Endodermal cell (in vitro differentiated cells): ENCODE measurements at regions not wholly inside any gene's neighbourhood (a gene's known extent, or its start where the extent isn't known, plus 50 kb on each side); places are given as distances from the start of the nearest gene placed in this dataset.

Experiments
- DNase-seq: peaks from one replicate; pipeline ENCODE4 v3.0.0-alpha.2; 2017
- H3K27ac ChIP-seq: 2 replicates; pipeline ENCODE4 v1.5.1; 2013; ENCODE audit warnings: mild to moderate bottlenecking, low read depth, low read length, moderate library complexity
- H3K27me3 ChIP-seq: 2 replicates; pipeline ENCODE4 v1.6.1; 2013; ENCODE audit warnings: mild to moderate bottlenecking, low read length, moderate library complexity; ENCODE audit not compliant: insufficient read depth, control insufficient read depth, poor library complexity, severe bottlenecking
- H3K36me3 ChIP-seq: 2 replicates; pipeline ENCODE4 v1.7.0; 2013; ENCODE audit warnings: mild to moderate bottlenecking, low read length, moderate library complexity; ENCODE audit not compliant: control insufficient read depth, insufficient read depth
- H3K4me1 ChIP-seq: one replicate; pipeline ENCODE4 v1.7.0; 2013; ENCODE audit warnings: low read length; ENCODE audit not compliant: control insufficient read depth, insufficient read depth
- H3K4me3 ChIP-seq: 2 replicates; pipeline ENCODE4 v1.5.1; 2013; ENCODE audit warnings: mild to moderate bottlenecking, low read length, moderate library complexity
- H3K9ac ChIP-seq: 2 replicates; pipeline ENCODE4 v1.6.1; 2013; ENCODE audit warnings: mild to moderate bottlenecking, low read length, moderate library complexity; ENCODE audit not compliant: poor library complexity, severe bottlenecking; ENCODE audit errors: extremely low read depth
- H3K9me3 ChIP-seq: 2 replicates; pipeline ENCODE4 v1.6.1; 2013; ENCODE audit warnings: mild to moderate bottlenecking, low read length, moderate library complexity; ENCODE audit not compliant: control insufficient read depth
- H3K27ac Mint-ChIP-seq: 2 replicates; pipeline ENCODE4 v1.8.0; 2020; ENCODE audit warnings: mixed read lengths
- H3K27me3 Mint-ChIP-seq: 2 replicates; pipeline ENCODE4 v1.8.0; 2021; ENCODE audit warnings: mild to moderate bottlenecking, mixed read lengths; ENCODE audit not compliant: insufficient read depth
- H3K36me3 Mint-ChIP-seq: 2 replicates; pipeline ENCODE4 v1.8.0; 2020; ENCODE audit warnings: low read depth, mixed read lengths
- H3K4me1 Mint-ChIP-seq: 2 replicates; pipeline ENCODE4 v1.8.0; 2020; ENCODE audit warnings: mixed read lengths
- H3K4me3 Mint-ChIP-seq: 2 replicates; pipeline ENCODE4 v1.8.0; 2020; ENCODE audit warnings: mild to moderate bottlenecking, moderate library complexity, mixed read lengths
- H3K9me3 Mint-ChIP-seq: 2 replicates; pipeline ENCODE4 v1.8.0; 2020; ENCODE audit warnings: mild to moderate bottlenecking, mixed read lengths
- CTCF ChIP-seq: fragments of 200-600 bp; sonication (generic); conservative IDR thresholded peaks from 2 replicates; pipeline ENCODE4 v1.5.0; 2021; ENCODE audit warnings: antibody characterized with exemption, mild to moderate bottlenecking
- WGBS, 2 experiments: methylation state at CpG; one replicate each; pipeline versions ENCODE4 v1.1.5 to v1.1.7; 2013; ENCODE audit warnings: missing lambda C conversion rate in 2 of 2, mixed read lengths in 1 of 2; ENCODE audit not compliant: insufficient coverage in 1 of 2, insufficient read length in 1 of 2; 5-methylcytosine and 5-hydroxymethylcytosine counted together

- Histone ChIP-seq H3K4me1 (no peaks in the 10 kb centered on the region), H3K9ac (no peak overlapping the region), H3K36me3 (no peaks in the 10 kb centered on the region), H3K27me3 (no peaks in the 10 kb centered on the region), H3K27ac (no peak overlapping the region), H3K9me3 (no peaks in the 10 kb centered on the region), H3K4me3 (no peak overlapping the region)
- TF ChIP-seq CTCF, result no peak
- Mint-ChIP-seq H3K27me3 (no peaks in the 10 kb centered on the region), H3K9me3 (peaks cover 2% of the 10 kb centered on the region), H3K4me3 (no peak overlapping the region), H3K4me1 (no peaks in the 10 kb centered on the region), H3K36me3 (no peaks in the 10 kb centered on the region), H3K27ac (no peak overlapping the region)
- 83 to 86% methylated on average over 6 to 7 of the region's 7 CpGs for WGBS, 2 experiments
- DNase-seq, result no peak
Observed at GRCh38 chr18:78402966-78403365, 576.7 kb upstream of the SALL3 start.

- Histone ChIP-seq H3K36me3 (no peaks in the 10 kb centered on the region), H3K9ac (no peak overlapping the region), H3K4me3 (no peak overlapping the region), H3K27me3 (no peaks in the 10 kb centered on the region), H3K4me1 (no peaks in the 10 kb centered on the region), H3K9me3 (no peaks in the 10 kb centered on the region), H3K27ac (no peak overlapping the region)
- WGBS, 2 experiments, result 72 to 81% methylated on average over 6 to 9 of the region's 9 CpGs
- Mint-ChIP-seq H3K4me3 (no peak overlapping the region), H3K4me1 (no peaks in the 10 kb centered on the region), H3K36me3 (no peaks in the 10 kb centered on the region), H3K27ac (no peak overlapping the region), H3K27me3 (no peaks in the 10 kb centered on the region), H3K9me3 (no peaks in the 10 kb centered on the region)
- DNase-seq, result no peak
- TF ChIP-seq CTCF, result no peak
Observed at GRCh38 chr18:78403371-78403770, 576.2 kb upstream of the SALL3 start.

- Histone ChIP-seq H3K36me3 (no peaks in the 10 kb centered on the region), H3K4me1 (no peaks in the 10 kb centered on the region), H3K9ac (no peak overlapping the region), H3K4me3 (no peak overlapping the region), H3K27ac (no peak overlapping the region), H3K27me3 (no peaks in the 10 kb centered on the region), H3K9me3 (no peaks in the 10 kb centered on the region)
- no peak for TF ChIP-seq CTCF
- Mint-ChIP-seq H3K4me1 (no peaks in the 10 kb centered on the region), H3K27ac (no peak overlapping the region), H3K4me3 (no peak overlapping the region), H3K27me3 (no peaks in the 10 kb centered on the region), H3K36me3 (no peaks in the 10 kb centered on the region), H3K9me3 (no peaks in the 10 kb centered on the region)
- WGBS, 2 experiments, result 80 to 89% methylated on average over 4 to 16 of the region's 16 CpGs
- no peak for DNase-seq
Observed at GRCh38 chr18:78405763-78406162, 573.9 kb upstream of the SALL3 start.
